Astrocyte (in vitro differentiated cells and primary cell): ENCODE measurements at regions not wholly inside any gene's neighbourhood (a gene's known extent, or its start where the extent isn't known, plus 50 kb on each side); places are given as distances from the start of the nearest gene placed in this dataset.

Experiments
- DNase-seq: peaks from one replicate; pipeline ENCODE4 v3.0.0-alpha.2; 2010; ENCODE audit warnings: low read depth
- FAIRE-seq: peaks from 2 replicates; lab custom pipeline; 2011; peaks lifted over from hg19 to GRCh38; lab: Jason Lieb, UNC
- H2AFZ ChIP-seq: 2 replicates; pipeline ENCODE4 v1.6.0; 2012; ENCODE audit warnings: low read depth, low read length, inconsistent platforms
- H3K27ac ChIP-seq: 2 replicates; pipeline ENCODE4 v1.5.1; 2011; ENCODE audit warnings: low read depth, low read length, inconsistent platforms
- H3K27me3 ChIP-seq: 2 replicates; pipeline ENCODE4 v1.6.0; 2011; ENCODE audit warnings: low read length, inconsistent platforms; ENCODE audit not compliant: insufficient read depth
- H3K36me3 ChIP-seq: 2 replicates; pipeline ENCODE4 v1.5.1; 2011; ENCODE audit warnings: low read length, inconsistent platforms; ENCODE audit not compliant: insufficient read depth
- H3K4me1 ChIP-seq: 2 replicates; pipeline ENCODE4 v1.5.1; 2011; ENCODE audit warnings: low read length, inconsistent platforms; ENCODE audit not compliant: insufficient read depth
- H3K4me2 ChIP-seq: 2 replicates; pipeline ENCODE4 v1.6.0; 2012; ENCODE audit warnings: low read length, inconsistent platforms
- H3K4me3 ChIP-seq: 2 replicates; pipeline ENCODE4 v1.5.1; 2011; ENCODE audit warnings: low read depth, mild to moderate bottlenecking, low read length, inconsistent platforms; ENCODE audit not compliant: insufficient read depth
- H3K79me2 ChIP-seq: 2 replicates; pipeline ENCODE4 v1.6.0; 2012; ENCODE audit warnings: mild to moderate bottlenecking, low read length, inconsistent platforms; ENCODE audit not compliant: insufficient read depth
- H3K9ac ChIP-seq: 2 replicates; pipeline ENCODE4 v1.6.0; 2012; ENCODE audit warnings: mild to moderate bottlenecking, low read length, inconsistent platforms
- H3K9me3 ChIP-seq: 2 replicates; pipeline ENCODE4 v1.5.1; 2012; ENCODE audit warnings: low read depth, mild to moderate bottlenecking, low read length, inconsistent platforms; ENCODE audit not compliant: insufficient read depth
- H4K20me1 ChIP-seq: 2 replicates; pipeline ENCODE4 v1.6.0; 2012; ENCODE audit warnings: low read length, inconsistent platforms; ENCODE audit not compliant: insufficient read depth
- H3K27ac Mint-ChIP-seq: one replicate; pipeline ENCODE4 v1.8.0; 2021; ENCODE audit warnings: mild to moderate bottlenecking, mixed read lengths; ENCODE audit not compliant: unreplicated experiment
- H3K27me3 Mint-ChIP-seq: one replicate; pipeline ENCODE4 v1.8.0; 2021; ENCODE audit warnings: low read depth, mixed read lengths; ENCODE audit not compliant: unreplicated experiment
- H3K36me3 Mint-ChIP-seq: one replicate; pipeline ENCODE4 v1.8.0; 2021; ENCODE audit warnings: low read depth, mixed read lengths; ENCODE audit not compliant: unreplicated experiment
- H3K4me1 Mint-ChIP-seq: one replicate; pipeline ENCODE4 v1.8.0; 2021; ENCODE audit warnings: low read depth, mixed read lengths; ENCODE audit not compliant: unreplicated experiment
- H3K4me3 Mint-ChIP-seq: one replicate; pipeline ENCODE4 v1.8.0; 2021; ENCODE audit warnings: mild to moderate bottlenecking, moderate library complexity, mixed read lengths; ENCODE audit not compliant: unreplicated experiment
- H3K9me3 Mint-ChIP-seq: one replicate; pipeline ENCODE4 v1.8.0; 2021; ENCODE audit warnings: mild to moderate bottlenecking, mixed read lengths; ENCODE audit not compliant: unreplicated experiment
- CTCF ChIP-seq: IDR thresholded peaks from 2 replicates; pipeline ENCODE4 v1.5.1; 2011; ENCODE audit warnings: low read depth, mild to moderate bottlenecking, inconsistent platforms, low read length, moderate library complexity; ENCODE audit not compliant: insufficient read depth
- EZH2 ChIP-seq: IDR thresholded peaks from 2 replicates; pipeline ENCODE4 v1.6.1; 2012; ENCODE audit warnings: mild to moderate bottlenecking, low read length, inconsistent platforms; ENCODE audit not compliant: insufficient read depth

- no peaks in the 10 kb centered on the region for H3K27me3 ChIP-seq
- no peaks in the 10 kb centered on the region for H3K9me3 ChIP-seq
- Mint-ChIP-seq H3K4me1 (no peaks in the 10 kb centered on the region), H3K27ac (no peak overlapping the region), H3K9me3 (no peaks in the 10 kb centered on the region), H3K4me3 (no peak overlapping the region), H3K36me3 (no peaks in the 10 kb centered on the region), H3K27me3 (peaks cover 29% of the 10 kb centered on the region)
- no peaks in the 10 kb centered on the region for H3K4me1 ChIP-seq
- no peak overlapping the region for H2AFZ ChIP-seq
- TF ChIP-seq CTCF (no peak), EZH2 (no peak)
- no peaks in the 10 kb centered on the region for H3K79me2 ChIP-seq
- H3K4me3 ChIP-seq, result no peak overlapping the region
- H3K36me3 ChIP-seq, result no peaks in the 10 kb centered on the region
- DNase-seq, result no peak
- no peak overlapping the region for H3K9ac ChIP-seq
- no peak overlapping the region for H3K4me2 ChIP-seq
- H3K27ac ChIP-seq, result no peak overlapping the region
- FAIRE-seq, result no peak
- H4K20me1 ChIP-seq, result no peaks in the 10 kb centered on the region
These were observed 134.3 kb downstream of the BUD13 start for GRCh38 chr11:116638463-116638862.

- Mint-ChIP-seq H3K4me3 (no peak overlapping the region), H3K27ac (no peak overlapping the region), H3K4me1 (no peaks in the 10 kb centered on the region), H3K36me3 (no peaks in the 10 kb centered on the region), H3K27me3 (peaks cover 29% of the 10 kb centered on the region), H3K9me3 (no peaks in the 10 kb centered on the region)
- no peaks in the 10 kb centered on the region for H3K36me3 ChIP-seq
- no peaks in the 10 kb centered on the region for H4K20me1 ChIP-seq
- FAIRE-seq (no peak), DNase-seq (no peak)
- TF ChIP-seq CTCF (no peak), EZH2 (no peak)
- no peaks in the 10 kb centered on the region for H3K9me3 ChIP-seq
- H3K9ac ChIP-seq, result no peak overlapping the region
- no peak overlapping the region for H2AFZ ChIP-seq
- H3K27ac ChIP-seq, result no peak overlapping the region
- no peaks in the 10 kb centered on the region for H3K79me2 ChIP-seq
- no peak overlapping the region for H3K4me3 ChIP-seq
- H3K4me2 ChIP-seq, result no peak overlapping the region
- no peaks in the 10 kb centered on the region for H3K27me3 ChIP-seq
- no peaks in the 10 kb centered on the region for H3K4me1 ChIP-seq
These were observed 135.0 kb downstream of the BUD13 start for GRCh38 chr11:116637766-116638165.

GRCh38 chr11:116636341-116636929 lies 136.4 kb downstream of the BUD13 start:
- Histone ChIP-seq H3K9ac (no peak overlapping the region), H3K27me3 (no peaks in the 10 kb centered on the region), H3K9me3 (no peaks in the 10 kb centered on the region), H3K36me3 (no peaks in the 10 kb centered on the region), H3K4me3 (no peak overlapping the region), H3K79me2 (no peaks in the 10 kb centered on the region), H4K20me1 (no peaks in the 10 kb centered on the region), H2AFZ (no peak overlapping the region), H3K27ac (no peak overlapping the region), H3K4me2 (no peak overlapping the region), H3K4me1 (no peaks in the 10 kb centered on the region)
- DNase-seq (no peak), FAIRE-seq (no peak)
- Mint-ChIP-seq H3K27ac (no peak overlapping the region), H3K27me3 (peaks cover 24% of the 10 kb centered on the region), H3K4me1 (no peaks in the 10 kb centered on the region), H3K36me3 (no peaks in the 10 kb centered on the region), H3K9me3 (no peaks in the 10 kb centered on the region), H3K4me3 (no peak overlapping the region)
- no peak for TF ChIP-seq EZH2
